Ovary (tissue), 7 donors: ENCODE measurements at regions not wholly inside any gene's neighbourhood (a gene's known extent, or its start where the extent isn't known, plus 50 kb on each side); places are given as distances from the start of the nearest gene placed in this dataset.

Experiments
- DNase-seq, 5 donors: peaks; one replicate each; pipeline ENCODE4 v3.0.0-alpha.2; 2019 to 2020
- H3K27ac ChIP-seq, 2 donors: fragments of 200-600 bp; one replicate each; pipeline versions ENCODE4 v1.5.1 to v1.8.0; 2019 to 2022
- H3K27me3 ChIP-seq: fragments of 200-600 bp; one replicate; pipeline ENCODE4 v1.8.0; 2022
- H3K36me3 ChIP-seq: fragments of 200-600 bp; sonication (generic); one replicate; pipeline ENCODE4 v1.5.1; 2019
- H3K4me1 ChIP-seq: one replicate; pipeline ENCODE4 v1.8.1; 2013; ENCODE audit warnings: mild to moderate bottlenecking, moderate library complexity; ENCODE audit not compliant: insufficient read depth
- H3K4me3 ChIP-seq: fragments of 200-600 bp; sonication (generic); one replicate; pipeline ENCODE4 v1.5.1; 2017
- H3K9me3 ChIP-seq, 2 donors: fragments of 200-600 bp in 1 of 2; sonication (generic) in 1 of 2; one replicate each; pipeline versions ENCODE4 v1.5.1 to v1.8.1; 2013 to 2019; ENCODE audit warnings: mild to moderate bottlenecking in 1 of 2, moderate library complexity in 1 of 2
- EP300 ChIP-seq: sonication (generic); formaldehyde crosslinking; IDR thresholded peaks from one replicate; pipeline ENCODE4 v1.6.1; 2017; ENCODE audit warnings: antibody characterized with exemption
- POLR2A ChIP-seq: fragments of 450-650 bp; IDR thresholded peaks from one replicate; pipeline ENCODE4 v1.6.1; 2017; ENCODE audit warnings: antibody characterized with exemption, mild to moderate bottlenecking, moderate library complexity
- WGBS, 3 donors: extraction: QIAGEN DNeasy Blood & Tissue Kit in 1 of 3; methylation state at CpG; one replicate each; pipeline versions ENCODE4 v1.1.5 to v1.1.7; 2013 to 2017; 5-methylcytosine and 5-hydroxymethylcytosine counted together
- intact Hi-C, 4 donors: fragments of 100-400 bp; cut with DNase I; formaldehyde crosslinking; loops; one replicate each; pipeline versions ENCODE4 v1.11.0 to v1.15.1; 2022 to 2023
- TF ChIP-seq, protein P1 (sequence below), 3 donors: fragments of 450-650 bp in 2 of 3; fragments of 200-600 bp in 1 of 3; IDR thresholded peaks; one replicate each; pipeline versions ENCODE4 v1.5.1 to v1.8.0; 2016 to 2022; ENCODE audit warnings: antibody characterized with exemption in 3 of 3, mild to moderate bottlenecking in 1 of 3
- donor health status: DM: no; HTN: no; CAD: no; lungs with moderate emphysema.
- donor health status: DM: no; HTN: no; CAD: no.
- donor health status: Bipolar disorder and iron deficiency.
- donor health status: DM: no; HTN: no; CAD: no.
- donor health status: DM: yes; HTN: yes; CAD: no.

DNA sequence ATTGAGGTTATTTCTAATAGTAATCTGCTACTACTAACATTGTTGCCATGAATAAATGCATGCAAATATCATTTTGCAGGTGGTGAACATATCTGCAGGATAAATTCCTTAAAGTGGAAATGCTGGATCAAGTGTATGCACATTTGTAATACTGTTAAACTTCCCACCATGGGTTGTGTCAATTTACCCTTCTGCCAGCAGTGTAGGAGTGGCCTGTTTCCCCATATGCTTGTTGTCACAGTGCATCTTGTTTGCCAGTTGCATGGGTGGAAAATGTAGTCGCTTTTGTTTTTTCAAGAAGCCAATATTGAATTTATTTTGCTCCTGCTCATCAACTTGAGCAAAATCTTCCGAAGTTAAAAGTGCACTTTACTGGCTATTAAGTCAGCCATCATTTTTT lies 139.0 kb upstream of the ACKR3 start:
- Histone ChIP-seq H3K4me3 (no peak overlapping the region), H3K4me1 (no peaks in the 10 kb centered on the region), H3K36me3 (no peaks in the 10 kb centered on the region), H3K27ac (no peak overlapping the region), H3K27me3 (no peaks in the 10 kb centered on the region), H3K9me3 (no peaks in the 10 kb centered on the region)
- WGBS, 3 donors: 64 to 84% (median 80%) methylated on average over 2 of the region's 2 CpGs
- TF ChIP-seq EP300: no peak
- TF ChIP-seq POLR2A: no peak
- TF ChIP-seq, protein P1, sequence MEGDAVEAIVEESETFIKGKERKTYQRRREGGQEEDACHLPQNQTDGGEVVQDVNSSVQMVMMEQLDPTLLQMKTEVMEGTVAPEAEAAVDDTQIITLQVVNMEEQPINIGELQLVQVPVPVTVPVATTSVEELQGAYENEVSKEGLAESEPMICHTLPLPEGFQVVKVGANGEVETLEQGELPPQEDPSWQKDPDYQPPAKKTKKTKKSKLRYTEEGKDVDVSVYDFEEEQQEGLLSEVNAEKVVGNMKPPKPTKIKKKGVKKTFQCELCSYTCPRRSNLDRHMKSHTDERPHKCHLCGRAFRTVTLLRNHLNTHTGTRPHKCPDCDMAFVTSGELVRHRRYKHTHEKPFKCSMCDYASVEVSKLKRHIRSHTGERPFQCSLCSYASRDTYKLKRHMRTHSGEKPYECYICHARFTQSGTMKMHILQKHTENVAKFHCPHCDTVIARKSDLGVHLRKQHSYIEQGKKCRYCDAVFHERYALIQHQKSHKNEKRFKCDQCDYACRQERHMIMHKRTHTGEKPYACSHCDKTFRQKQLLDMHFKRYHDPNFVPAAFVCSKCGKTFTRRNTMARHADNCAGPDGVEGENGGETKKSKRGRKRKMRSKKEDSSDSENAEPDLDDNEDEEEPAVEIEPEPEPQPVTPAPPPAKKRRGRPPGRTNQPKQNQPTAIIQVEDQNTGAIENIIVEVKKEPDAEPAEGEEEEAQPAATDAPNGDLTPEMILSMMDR (IDR thresholded peaks at IDR 0.05): no peak
- no peak for DNase-seq
- intact Hi-C loops: no loop called here

DNA sequence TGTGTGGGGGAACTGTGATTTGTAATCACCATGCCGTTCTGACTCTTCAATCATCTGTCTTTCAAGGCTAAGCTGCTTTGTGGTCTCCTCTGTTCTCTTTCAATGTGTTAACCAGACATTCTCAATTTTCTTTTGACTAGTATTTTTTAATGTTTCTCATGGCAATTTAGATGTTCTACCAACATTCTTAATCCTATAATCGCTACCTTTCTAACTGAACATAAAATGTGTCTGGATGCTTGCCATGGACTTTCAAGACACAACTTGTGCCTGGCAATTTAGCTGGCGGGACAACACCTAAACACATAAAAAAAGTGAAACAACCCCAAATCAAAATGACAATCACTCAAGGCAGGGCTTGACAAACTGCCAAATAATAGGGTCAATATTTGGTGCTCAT lies 135.0 kb upstream of the ACKR3 start:
- no peak for DNase-seq
- no peaks in the 10 kb centered on the region for H3K27me3 ChIP-seq
- H3K27ac ChIP-seq: no peak overlapping the region
- no peaks in the 10 kb centered on the region for H3K9me3 ChIP-seq
- TF ChIP-seq EP300 (no peak), POLR2A (no peak)
- TF ChIP-seq, protein P1 (IDR thresholded peaks at IDR 0.05): no peak
- no peaks in the 10 kb centered on the region for H3K36me3 ChIP-seq
- 68 to 76% (median 72%) methylated on average over 3 of the region's 3 CpGs for WGBS, 3 donors
- no peak overlapping the region for H3K4me3 ChIP-seq
- H3K4me1 ChIP-seq: no peaks in the 10 kb centered on the region
- intact Hi-C loops: no loop called here

DNA sequence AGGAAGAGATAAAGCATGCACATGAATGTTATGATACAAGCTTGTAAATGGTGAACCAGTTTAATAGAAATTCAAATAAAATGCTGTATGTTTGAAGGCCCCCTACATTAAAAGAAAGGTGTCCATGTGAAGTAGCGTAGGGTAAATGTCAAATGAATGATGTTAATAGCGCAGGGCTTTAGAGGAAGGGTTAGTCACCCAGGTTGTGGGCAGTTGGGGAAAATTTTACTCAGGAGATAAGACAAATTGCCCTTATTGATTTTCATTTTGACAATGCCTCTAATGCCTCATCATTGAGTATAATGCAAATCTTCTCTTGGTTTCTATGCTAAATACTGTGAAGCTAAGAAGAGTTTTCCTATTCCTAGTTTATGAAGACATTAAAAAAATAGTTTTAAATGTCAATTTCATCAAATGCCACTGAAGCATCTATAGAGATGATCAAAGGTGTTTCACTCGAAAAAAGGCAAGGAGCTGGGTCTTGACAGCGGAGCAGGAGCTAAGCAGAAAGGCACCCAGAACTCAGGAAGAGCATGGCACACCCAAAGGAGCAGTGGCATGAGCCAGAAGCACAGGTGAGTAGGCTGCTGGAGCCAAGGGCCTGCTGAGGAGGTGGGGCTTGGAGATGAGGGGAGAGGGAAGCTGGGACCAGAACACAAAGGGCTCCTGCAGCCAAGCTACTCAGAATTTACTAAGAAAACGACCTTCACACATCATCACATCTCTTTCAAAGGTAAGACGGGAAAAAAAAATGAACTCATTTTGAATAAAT lies 129.3 kb upstream of the ACKR3 start:
- no peaks in the 10 kb centered on the region for H3K36me3 ChIP-seq
- H3K4me3 ChIP-seq: no peak overlapping the region
- 77 to 83% (median 82%) methylated on average over 6 of the region's 6 CpGs for WGBS, 3 donors
- intact Hi-C loops: no loop called here
- no peaks in the 10 kb centered on the region for H3K27me3 ChIP-seq
- H3K4me1 ChIP-seq: no peaks in the 10 kb centered on the region
- no peak overlapping the region for H3K27ac ChIP-seq
- no peak for DNase-seq
- no peaks in the 10 kb centered on the region for H3K9me3 ChIP-seq
- TF ChIP-seq, protein P1 (IDR thresholded peaks at IDR 0.05): no peak
- TF ChIP-seq EP300: no peak
- TF ChIP-seq POLR2A: no peak

DNA sequence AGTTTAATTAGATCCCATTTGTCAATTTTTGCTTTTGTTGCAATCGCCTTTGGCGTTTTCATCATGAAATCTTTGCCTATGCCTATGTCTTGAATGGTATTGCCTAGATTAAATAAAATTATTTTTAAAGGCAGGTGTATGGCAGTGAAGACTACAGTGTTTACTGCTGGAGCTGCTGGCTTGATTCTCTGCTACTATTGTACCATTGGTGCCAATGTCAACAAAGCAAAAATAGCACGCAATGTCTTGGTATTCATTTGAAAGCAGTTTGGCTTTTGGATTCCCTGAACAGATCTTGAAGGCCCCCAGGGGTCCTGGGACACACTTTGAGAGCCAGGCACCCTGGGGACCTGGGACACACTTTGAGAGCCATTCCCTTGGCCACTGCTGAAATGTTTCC lies 125.4 kb upstream of the ACKR3 start:
- H3K9me3 ChIP-seq: no peaks in the 10 kb centered on the region
- H3K27me3 ChIP-seq: no peaks in the 10 kb centered on the region
- TF ChIP-seq POLR2A (no peak), EP300 (no peak)
- TF ChIP-seq, protein P1 (IDR thresholded peaks at IDR 0.05): no peak
- no peak overlapping the region for H3K4me3 ChIP-seq
- no peak overlapping the region for H3K27ac ChIP-seq
- H3K4me1 ChIP-seq: no peaks in the 10 kb centered on the region
- H3K36me3 ChIP-seq: no peaks in the 10 kb centered on the region
- no peak for DNase-seq
- intact Hi-C loops: no loop called here
- 93 to 96% (median 93%) methylated on average over 3 of the region's 3 CpGs for WGBS, 3 donors
